ENCODE measurements at regions not wholly inside any gene's neighbourhood (a gene's known extent, or its start where the extent isn't known, plus 50 kb on each side); places are given as distances from the start of the nearest gene placed in this dataset.

GRCh38 chr1:222994511-222995235 lies 148.4 kb downstream of the TLR5 start:
- TF ChIP-seq, protein P1, sequence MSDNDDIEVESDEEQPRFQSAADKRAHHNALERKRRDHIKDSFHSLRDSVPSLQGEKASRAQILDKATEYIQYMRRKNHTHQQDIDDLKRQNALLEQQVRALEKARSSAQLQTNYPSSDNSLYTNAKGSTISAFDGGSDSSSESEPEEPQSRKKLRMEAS (IDR thresholded peaks at IDR 0.05; ENCODE audit: low read depth, low read length) = no peak
- TF ChIP-seq, protein P2, sequence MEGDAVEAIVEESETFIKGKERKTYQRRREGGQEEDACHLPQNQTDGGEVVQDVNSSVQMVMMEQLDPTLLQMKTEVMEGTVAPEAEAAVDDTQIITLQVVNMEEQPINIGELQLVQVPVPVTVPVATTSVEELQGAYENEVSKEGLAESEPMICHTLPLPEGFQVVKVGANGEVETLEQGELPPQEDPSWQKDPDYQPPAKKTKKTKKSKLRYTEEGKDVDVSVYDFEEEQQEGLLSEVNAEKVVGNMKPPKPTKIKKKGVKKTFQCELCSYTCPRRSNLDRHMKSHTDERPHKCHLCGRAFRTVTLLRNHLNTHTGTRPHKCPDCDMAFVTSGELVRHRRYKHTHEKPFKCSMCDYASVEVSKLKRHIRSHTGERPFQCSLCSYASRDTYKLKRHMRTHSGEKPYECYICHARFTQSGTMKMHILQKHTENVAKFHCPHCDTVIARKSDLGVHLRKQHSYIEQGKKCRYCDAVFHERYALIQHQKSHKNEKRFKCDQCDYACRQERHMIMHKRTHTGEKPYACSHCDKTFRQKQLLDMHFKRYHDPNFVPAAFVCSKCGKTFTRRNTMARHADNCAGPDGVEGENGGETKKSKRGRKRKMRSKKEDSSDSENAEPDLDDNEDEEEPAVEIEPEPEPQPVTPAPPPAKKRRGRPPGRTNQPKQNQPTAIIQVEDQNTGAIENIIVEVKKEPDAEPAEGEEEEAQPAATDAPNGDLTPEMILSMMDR (IDR thresholded peaks at IDR 0.05; ENCODE audit: low read depth, low read length) = no peak
- TF ChIP-seq MYC (IDR thresholded peaks at IDR 0.05; ENCODE audit: low read depth, low read length) = no peak
- H3K4me3 ChIP-seq (ENCODE audit: low read depth, low read length) = no peak overlapping the region
- DNase-seq (ENCODE audit: low read depth) = no peak

DNA sequence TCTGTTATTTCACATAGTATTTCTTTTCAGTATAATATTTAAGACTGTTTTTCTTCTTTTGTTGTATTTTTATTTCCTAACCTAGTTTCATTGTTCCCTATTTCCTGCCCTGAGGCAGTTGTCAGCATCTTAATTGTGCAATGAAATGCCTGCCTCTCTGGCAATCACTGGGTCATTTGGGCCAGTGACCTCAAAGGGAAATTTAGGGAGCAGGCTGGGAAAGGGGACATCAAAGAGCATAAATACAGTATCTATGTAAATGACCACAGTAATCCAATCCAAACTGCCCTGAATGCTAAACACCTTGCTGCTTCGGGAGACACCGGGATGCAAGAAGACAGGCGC lies 147.8 kb downstream of the TLR5 start:
- no peak for DNase-seq (ENCODE audit: low read depth)
- H3K4me3 ChIP-seq (ENCODE audit: low read depth, low read length) = no peak overlapping the region
- TF ChIP-seq, protein P1 (IDR thresholded peaks at IDR 0.05; ENCODE audit: low read depth, low read length) = no peak
- TF ChIP-seq POLR2A (IDR thresholded peaks at IDR 0.05; ENCODE audit: extremely low read depth, insufficient read length) (no peak), MYC (IDR thresholded peaks at IDR 0.05; ENCODE audit: low read depth, low read length) (no peak)

GRCh38 chr1:222995620-222996309 lies 147.3 kb downstream of the TLR5 start:
- no peak overlapping the region for H3K4me3 ChIP-seq (ENCODE audit: low read depth, low read length)

DNA sequence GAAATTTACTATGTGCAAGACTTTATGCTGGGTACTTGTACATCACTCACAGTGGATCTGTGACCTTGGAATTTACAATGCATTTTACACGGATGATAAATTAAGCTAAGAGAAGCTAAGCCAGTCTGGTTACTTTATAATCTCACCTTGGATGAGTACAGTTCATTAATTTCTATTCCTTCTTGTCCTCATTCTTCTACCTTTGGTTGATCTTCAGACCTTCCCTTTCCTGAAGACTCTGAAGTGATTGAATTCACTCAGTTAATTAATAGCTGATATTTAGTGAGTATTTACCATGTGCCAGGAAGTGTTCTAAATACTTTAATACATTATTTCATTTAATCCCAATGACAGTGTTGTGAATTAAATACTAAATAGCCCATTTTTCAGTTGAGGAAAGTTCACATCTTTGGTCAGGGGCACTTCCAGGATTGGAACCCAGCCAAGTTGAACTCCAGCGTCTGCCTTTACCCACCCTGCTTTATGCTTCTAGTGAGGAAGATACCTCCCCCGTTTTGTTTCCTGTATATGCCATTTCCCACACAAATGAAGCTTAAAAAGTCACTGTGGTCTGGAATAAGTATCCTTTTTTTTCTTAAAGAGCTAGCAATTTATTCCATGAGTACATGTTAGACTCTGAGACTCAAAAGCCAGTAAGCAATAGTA lies 146.6 kb downstream of the TLR5 start:
- no peak for TF ChIP-seq POLR2A (IDR thresholded peaks at IDR 0.05; ENCODE audit: extremely low read depth, insufficient read length)
- TF ChIP-seq, protein P2 (IDR thresholded peaks at IDR 0.05; ENCODE audit: low read depth, low read length) = no peak
- TF ChIP-seq, protein P1 (IDR thresholded peaks at IDR 0.05; ENCODE audit: low read depth, low read length) = no peak
- no peak for TF ChIP-seq MYC (IDR thresholded peaks at IDR 0.05; ENCODE audit: low read depth, low read length)
- DNase-seq (ENCODE audit: low read depth) = peak; percentile 5
- no peak overlapping the region for H3K4me3 ChIP-seq (ENCODE audit: low read depth, low read length)

More at GRCh38 chr1:222995620-222996309, 147.3 kb downstream of the TLR5 start:
- TF ChIP-seq, protein P1 (IDR thresholded peaks at IDR 0.05; ENCODE audit: low read depth, low read length) = no peak
- TF ChIP-seq, protein P2 (IDR thresholded peaks at IDR 0.05; ENCODE audit: low read depth, low read length) = no peak
- TF ChIP-seq MYC (IDR thresholded peaks at IDR 0.05; ENCODE audit: low read depth, low read length) = no peak
- no peak for DNase-seq (ENCODE audit: low read depth)

DNA sequence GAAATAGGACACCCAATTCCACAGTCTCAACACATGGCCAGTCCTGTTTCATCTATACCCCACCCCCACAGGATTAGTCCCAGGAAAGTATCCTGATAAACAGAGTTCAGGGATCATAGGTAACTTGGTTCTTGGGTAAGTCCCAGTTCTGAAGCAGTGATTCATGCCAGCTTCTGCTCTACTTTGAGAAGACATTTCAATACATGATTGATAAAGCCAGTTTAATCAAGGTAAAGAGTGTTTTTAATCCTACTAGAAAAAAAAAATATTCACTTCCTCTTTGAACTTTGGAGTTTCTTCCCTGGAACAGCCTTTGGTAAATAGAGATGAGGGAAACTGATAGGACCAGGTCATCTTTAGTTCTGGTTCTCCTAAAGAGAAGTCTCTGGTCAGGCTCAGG lies 142.4 kb downstream of the TLR5 start:
- no peak for TF ChIP-seq MYC (IDR thresholded peaks at IDR 0.05; ENCODE audit: low read depth, low read length)
- TF ChIP-seq, protein P2 (IDR thresholded peaks at IDR 0.05; ENCODE audit: low read depth, low read length) = no peak
- no peak for TF ChIP-seq POLR2A (IDR thresholded peaks at IDR 0.05; ENCODE audit: extremely low read depth, insufficient read length)
- H3K4me3 ChIP-seq (ENCODE audit: low read depth, low read length) = no peak overlapping the region
- DNase-seq (ENCODE audit: low read depth) = no peak

Data from NB4 (cell line).